GM21737 (cell line): ENCODE measurements at regions not wholly inside any gene's neighbourhood (a gene's known extent, or its start where the extent isn't known, plus 50 kb on each side); places are given as distances from the start of the nearest gene placed in this dataset.
"Not testable (repeated sequence)": the region's sequence is repeated elsewhere in the genome, so short reads cannot be mapped to it uniquely, and the experiment has no call there.

ENCODE experiments used
- ATAC-seq: cut with Tn5 transposase; IDR thresholded peaks from one replicate; pipeline ENCODE4 v1.9.1; 2021; ENCODE audit warnings: mild to moderate bottlenecking, moderate library complexity; ENCODE audit not compliant: unreplicated experiment

DNA sequence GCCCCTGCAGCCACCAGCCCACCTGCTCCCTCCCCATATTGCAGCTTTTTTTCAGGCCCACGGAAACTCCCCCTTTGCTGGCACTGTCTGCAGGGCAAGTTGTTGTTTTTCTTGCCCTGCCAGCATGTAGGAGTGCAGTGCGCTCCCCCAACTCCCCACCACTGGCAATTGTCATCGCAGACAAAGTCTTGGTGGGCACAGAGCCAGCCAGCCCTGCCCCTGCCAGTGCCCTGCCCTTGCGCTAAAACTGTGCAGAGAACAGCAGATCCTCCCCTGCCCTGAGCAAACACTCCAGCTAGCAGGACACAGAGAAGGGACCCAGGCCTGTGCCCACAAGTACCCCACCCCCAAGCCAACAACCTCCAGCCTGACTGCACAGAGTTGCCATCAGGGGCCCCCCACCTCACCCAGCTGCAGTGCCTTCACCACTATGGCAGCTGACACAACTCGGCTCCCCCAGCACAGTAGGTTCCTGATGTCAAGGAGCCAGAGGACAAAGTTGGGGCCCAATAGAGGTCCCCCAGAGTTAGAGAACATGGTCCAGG is 158.1 kb upstream of the ARHGAP42 start:
- ATAC-seq: no peak

DNA sequence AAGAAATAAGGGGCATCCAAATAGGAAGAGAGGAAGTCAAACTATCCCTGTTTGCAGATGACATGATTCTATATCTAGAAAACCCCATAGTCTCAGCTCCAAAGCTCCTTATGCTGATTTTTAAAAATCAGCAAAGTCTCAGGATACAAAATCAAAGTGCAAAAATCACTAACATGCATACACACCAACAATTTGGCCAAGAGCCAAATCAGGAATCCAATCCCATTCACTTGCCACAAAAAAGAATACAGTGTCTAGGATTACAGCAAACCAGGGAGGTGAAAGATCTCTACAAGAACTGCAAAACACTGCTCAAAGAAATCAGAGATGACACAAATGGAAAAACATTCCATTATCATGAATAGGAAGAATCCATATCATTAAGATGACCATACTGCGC is 155.8 kb upstream of the ARHGAP42 start:
- not testable (repeated sequence) for ATAC-seq

DNA sequence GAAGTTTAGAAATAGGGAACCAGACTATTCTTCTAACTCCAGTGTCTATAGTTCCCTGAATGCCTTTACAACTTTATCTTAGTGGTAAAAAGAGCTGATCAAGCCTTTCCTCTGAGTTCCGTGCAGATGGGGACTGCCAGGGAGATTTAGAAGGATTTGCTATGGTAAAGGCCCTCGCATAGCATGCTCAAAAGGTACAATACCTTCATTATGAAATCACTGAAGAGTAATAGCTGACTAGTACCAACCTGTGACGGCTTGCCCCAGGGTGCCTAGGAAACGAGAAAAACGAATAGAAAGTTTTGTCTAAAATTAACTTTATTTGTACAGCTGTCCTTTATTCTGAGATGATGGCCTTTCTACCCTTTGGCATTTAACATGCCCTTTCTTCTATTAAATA is 150.1 kb upstream of the ARHGAP42 start:
- no peak for ATAC-seq

DNA sequence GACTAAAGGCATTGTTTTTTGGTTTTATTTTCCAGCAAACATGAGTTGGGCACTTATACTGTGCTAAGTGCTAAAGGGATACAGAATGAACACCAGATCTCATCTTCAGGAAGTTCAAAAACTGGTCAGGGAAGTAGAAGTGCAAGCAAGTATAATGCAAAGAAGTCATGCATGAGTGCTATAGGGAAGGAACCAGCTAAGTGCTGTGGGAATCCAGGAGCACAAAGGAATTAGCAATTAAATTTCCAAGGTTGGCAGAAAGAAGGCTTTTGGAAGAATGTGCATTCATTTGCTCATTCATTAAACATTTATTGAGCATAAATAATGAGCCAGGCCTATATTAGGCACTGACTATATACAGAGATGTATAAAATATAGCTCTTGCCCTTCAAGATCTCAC is 143.7 kb upstream of the ARHGAP42 start:
- ATAC-seq: no peak

DNA sequence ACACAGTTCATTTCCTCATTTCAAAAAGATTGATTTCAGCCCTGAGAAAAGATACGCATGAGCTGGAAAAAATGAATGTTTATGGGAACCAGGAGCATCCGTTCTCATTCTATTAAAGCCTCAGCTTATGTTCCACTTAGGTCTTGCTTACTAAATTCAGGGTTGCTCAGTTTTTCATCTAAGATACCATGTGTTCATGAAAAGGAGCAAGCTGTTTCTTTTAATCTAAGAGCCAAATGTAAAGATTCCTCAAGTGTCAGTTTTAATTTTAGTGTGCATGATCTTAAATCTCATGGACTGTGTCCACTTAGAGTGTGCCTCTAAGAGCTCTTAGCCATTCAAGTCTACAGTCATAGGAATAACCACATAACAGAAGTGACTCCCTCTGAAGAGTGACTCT is 141.5 kb upstream of the ARHGAP42 start:
- no peak for ATAC-seq

DNA sequence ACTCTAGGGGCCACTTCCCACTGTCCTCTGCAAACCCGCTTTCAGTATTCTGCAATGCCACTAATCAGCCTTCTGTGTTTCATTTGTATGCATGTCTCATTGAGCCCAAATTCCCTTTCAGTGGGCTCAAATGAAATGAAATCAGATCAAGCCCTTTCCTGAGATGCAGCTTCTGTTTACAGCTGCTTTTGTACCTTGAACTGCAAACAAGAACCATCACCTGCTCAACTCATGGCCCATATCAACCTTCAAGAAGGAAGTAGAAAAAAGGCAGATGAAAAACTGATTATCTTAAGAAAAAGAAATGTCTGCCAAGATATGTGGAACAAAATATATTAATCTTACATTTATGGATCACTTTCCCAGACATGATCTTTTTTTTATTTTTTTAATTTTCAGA is 141.1 kb upstream of the ARHGAP42 start:
- ATAC-seq: no peak

DNA sequence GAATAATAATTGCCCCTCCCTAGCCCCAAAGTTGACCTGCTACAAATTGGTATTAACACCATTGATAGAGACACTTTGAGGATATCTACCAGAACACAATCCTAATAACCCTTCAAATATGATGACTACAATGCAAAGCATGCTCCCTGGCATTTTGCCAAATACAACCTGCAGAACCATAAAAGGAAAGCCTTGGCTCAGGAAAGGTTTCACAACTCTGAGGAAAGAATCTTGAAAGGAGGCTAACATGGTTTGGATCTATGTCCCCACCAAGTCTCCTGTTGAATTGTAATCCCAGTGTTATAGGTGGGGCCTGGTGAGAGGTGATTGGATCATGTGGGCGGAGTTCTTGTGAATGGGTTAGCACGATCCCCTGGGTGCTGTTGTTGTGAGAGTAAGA is 140.4 kb upstream of the ARHGAP42 start:
- ATAC-seq: no peak

DNA sequence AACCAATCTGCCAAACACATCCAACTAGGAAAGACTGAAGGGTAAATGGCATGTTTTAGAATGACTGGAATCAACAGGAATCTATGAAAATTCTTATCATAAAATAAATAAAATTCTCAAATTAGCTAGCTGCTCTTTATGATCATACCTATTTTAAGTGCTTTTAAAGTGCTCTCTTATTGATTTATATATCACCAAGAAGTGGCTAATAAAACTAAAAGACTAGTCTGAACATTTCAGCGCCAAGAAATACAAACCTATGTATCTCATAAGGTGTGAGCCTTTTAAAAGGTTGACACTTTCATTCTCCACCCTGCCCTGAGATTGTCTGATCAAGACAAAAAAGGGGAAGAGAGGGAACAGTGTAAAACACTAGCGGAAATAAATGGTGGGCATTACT is 136.8 kb upstream of the ARHGAP42 start:
- ATAC-seq: no peak

DNA sequence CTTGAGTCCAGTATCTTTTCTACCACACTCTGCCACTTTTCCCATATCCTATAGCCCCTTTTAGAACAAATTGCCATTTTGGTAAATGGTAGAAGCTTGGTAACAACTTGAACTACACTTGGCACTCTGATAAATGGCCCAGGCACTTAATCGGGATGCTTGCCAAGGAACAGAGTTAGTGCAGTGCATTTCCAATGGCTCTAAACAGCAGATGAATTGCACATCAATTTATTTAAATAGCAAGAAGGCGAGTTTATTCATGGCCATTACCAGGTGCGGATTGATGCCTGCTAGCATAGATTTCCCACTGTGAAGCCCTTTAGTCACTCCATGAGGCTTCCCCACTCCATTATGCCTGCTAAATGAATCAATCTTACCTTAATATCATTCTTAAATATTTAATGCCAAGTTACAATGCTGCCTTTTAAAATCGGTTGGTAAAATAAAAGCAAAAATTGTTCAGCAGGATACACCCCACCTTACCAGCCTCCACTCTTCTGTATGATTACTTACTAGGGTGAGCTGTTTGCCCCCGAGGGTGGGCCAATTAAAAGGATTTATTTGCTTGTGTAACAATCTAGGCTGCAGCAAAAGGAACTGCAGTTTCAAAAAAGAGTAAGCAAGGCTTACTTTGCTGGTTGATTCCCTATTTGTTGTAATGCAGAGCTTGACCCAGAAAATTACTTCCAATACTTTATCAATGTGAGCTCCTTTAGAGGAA is 136.0 kb upstream of the ARHGAP42 start:
- ATAC-seq: no peak

DNA sequence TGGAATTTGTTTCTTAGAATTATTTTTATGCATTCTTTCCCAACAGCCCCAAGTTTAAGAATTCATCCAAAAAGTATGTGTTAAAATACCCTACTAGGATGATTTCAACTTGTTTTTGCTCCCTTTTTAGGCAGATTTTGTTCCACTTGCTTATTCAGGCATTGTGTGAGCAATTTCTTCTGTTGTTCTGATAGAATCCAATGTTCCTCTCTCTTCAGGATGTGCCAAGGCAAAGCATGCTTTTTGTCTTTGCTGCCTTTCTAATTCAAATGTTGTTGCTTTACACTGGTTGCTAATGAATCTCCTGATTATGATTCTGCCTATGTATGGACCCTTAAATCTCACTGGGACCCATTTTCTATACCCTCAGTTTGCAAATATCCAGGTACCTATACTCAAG is 131.2 kb upstream of the ARHGAP42 start:
- no peak for ATAC-seq

DNA sequence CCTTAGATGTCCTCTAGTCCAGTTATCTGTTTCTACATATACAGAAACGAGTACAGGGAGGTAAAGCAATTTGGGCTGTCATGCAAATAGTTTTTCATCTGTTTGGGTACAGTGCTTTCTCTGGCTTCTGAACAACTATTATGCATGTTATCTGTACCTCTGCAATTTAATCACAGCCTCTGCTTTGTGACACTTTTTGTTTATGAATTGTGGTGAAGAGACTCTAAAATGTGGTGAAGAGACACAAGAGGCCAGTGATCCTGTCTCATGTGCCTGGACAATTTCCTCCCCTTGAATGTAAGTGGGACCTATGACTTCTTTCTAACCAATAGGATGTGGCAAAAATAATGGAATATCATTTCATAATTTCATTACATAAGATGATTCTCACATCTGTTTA is 130.3 kb upstream of the ARHGAP42 start:
- ATAC-seq: no peak

DNA sequence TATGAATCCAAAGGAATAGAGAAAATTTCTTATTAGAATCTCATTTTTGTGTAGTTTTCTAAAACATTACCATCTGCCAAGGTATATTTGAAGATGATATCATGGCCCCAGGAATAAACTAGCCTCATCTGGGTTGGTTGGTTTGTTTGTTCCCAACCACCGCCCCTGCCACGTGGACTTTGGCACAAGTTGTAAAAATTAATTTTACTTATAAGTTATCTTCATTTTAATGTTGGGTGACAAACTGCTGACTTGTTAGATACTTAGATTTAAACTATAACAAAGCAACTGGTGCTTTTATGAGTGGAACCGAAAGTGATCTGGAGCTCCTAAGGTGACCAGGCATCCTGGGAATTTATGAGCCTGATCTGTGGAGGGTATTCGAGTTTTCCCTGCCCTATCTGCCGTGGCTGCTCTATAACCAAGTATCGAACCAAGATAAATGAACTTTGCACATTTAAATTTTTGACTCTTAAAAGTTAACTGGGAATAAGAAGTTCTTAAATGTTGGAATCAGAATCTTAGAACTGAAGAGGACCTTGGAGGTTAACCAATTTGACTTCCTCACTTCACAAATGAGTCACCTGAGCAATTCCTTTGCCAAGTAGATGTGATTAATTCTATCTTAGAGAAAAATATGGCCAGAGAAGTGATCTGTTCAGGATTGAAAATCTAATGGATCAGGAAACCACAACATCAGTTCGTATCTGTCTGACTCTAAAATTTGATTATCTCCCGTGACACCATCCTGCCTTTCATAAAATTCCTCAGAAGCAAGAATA is 129.1 kb upstream of the ARHGAP42 start:
- no peak for ATAC-seq

DNA sequence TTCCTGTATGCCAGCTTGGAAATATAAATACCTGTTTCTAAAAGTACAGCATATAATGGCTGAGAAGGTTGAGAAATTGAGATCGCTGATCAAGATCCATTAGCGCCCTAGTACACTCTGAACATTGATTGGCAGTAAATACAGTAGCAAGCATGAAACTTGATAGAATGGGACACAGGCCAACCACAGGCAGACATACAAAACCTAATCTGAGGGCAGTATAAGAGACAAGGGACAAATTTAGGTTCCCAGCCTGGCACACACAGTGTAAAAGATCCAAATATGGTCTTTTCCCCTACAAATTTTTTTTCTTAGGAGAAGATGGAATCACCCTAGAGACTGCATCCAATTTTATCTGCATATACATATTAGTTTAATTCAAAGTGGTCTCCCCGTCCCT is 126.5 kb upstream of the ARHGAP42 start:
- ATAC-seq: no peak

DNA sequence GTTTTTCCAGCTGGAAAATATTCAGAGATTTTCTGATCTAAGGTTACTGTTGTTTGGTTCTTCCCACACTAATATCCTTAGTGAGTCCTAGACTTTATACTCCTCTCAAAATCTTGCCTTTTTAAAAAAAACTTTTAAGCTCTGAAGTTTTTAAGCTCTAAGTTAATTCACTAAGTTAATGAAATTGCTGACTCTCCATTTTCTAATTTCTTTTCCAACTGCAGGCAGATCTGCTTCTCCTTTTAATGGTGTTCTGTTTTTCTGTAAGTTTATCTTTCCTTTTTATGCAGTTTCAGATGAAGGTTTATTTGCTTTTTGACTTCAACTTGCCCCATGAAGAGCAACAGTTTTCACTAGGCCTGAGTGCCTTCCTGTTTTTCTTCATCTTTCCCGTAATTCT is 125.8 kb upstream of the ARHGAP42 start:
- no peak for ATAC-seq

DNA sequence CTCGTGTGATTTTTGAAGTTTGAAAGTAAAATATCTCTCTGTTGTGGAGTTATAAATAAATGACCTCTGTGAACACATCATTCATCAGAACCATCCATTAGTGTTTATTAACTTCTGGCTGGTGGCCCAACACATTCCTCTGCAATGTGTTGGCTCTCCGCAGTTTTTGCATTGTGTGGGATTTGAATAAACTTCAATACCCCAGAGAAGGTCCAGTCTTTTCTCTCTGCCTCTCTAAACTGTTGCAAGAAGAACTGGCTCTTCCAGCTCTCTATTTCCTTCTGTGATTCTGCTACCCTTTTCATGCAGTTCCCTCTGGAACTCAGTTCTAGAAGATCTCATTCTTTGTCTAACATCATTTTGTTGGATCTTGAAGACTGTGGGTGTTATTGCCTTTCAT is 125.0 kb upstream of the ARHGAP42 start:
- ATAC-seq: no peak

DNA sequence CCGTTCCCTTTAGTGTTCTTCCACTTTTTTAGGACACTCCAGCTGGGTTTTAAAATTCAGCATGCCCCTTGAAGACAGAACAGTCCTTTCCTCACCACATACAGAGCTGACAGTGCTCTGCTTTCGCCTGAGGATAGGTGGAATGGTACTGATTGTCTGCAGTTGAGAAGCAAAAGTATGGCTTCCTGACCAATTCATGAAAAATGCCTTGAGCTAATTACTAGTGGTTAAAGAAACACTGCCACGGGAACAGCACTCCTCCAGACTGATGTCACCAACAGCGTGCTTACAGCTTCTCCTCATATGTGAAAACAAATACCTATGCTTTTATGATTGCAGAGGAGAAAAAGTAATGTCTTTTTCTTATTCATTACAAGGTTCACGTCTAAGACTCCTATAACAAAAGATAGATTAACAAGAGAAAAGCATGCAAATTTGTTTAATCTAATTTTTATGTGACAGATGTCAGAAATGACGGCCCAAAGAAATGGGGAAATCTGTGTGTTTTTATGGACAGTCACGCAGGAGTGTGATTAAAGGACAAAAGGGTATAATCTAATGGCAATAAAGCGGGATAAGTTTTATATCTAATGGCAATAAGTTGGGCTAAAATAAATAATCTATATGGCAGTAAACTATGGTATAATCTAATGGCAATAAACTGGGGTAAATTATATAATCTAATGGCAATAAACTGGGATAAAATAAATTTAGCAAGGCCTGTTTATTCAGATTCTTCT is 123.4 kb upstream of the ARHGAP42 start:
- ATAC-seq: no peak

DNA sequence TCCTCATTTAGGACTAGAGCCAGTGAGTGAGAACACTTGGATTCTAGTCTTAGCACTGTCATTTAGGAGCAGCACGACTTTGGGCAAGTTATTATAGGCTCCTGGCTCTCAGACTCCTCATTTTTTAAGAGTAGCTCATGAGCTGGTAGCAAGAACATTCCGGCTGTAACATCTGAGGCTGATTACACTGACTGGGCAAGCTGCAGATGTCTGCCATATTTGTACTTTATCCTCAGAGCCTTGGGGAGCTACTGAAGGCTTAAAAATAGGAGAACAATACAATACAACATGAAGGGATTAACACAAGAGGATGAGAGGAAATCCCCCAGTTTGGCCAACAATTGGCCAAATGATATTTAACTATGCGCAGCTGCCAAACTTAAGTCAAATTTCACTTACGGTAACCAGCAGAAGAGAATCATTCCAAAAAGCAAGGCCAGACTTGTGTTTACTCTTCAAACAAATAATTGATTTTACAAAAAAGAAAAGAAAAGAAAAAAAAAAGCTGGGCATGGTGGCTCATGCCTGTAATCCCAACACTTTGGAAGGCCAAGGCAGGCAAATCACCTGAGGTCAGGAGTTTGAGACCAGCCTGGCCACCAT is 113.1 kb upstream of the ARHGAP42 start:
- ATAC-seq: no peak

DNA sequence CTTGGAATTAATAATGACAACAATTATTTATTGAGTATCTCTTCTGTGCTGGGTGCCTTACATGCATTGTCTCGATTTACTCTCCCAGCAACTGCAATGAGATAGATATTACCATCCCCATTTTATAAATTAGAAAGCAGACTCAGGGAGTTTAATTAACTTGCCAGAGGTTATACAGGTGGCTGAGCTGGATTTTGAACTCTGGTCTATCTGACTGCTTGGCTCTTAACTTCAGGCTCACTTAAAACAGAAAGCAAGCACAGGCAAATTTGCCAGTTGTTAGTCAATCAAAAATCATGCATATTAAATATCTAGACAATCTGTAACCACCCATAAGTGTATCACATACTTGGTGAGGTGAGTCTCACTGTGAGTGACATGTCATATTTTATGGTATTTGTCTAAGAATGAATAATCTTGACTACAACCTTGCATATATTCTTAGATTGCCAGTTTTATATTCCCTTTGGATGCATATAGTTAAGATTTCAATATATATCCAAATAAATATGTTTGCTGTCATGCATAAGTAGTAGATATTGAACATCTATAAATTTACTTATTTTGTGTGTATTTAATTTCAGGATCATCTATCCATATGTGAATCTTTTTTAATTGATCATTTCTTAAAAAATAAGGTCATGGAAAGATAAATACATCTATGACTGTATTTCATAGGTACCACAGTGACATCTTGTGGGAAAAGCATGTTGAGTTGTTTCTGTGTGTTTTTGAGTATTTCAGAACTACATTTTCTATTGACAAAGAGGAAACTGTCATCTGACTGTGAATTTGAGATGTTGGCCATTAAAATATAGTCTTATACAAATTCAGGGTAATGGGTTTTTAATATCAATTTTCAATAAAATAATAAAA is 112.0 kb upstream of the ARHGAP42 start:
- ATAC-seq: no peak

DNA sequence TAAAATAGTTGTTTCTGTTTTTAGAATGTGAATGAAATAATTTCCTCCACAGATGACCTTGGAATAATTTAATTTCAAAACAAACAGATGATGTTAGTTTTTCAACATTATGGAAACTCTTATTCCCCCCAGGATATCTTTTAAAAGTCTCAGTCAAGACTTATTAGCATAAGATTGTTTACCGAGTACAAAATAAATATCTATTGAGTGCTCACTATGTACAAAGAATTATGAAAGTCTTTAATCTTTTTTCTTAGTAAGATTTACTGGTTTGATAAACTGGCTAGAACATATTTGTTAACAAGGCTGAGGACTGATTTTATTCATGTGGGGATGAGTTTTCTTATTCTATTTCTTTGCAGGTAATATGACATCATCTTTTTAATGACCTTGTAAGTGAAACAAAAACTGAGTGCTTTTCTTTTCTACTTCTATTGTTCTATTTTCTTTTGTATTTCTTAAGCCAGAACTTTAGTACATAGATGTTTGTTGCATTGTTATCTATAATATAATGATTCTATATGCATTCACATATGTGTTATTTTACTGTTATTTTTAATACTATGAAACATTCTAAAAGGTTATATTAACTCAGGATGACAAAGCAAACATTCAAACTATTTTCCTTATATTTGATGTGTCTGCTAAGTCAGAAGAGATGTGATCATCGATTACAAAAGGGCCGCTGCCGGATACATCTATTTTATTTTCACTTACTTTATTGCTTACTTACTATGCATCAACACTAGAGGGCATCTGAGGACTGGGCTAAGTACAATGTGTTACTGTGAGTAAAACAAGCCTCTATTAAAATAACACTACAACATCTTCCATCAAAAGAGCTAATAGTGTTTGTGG is 111.0 kb upstream of the ARHGAP42 start:
- ATAC-seq: peak; percentile 68

DNA sequence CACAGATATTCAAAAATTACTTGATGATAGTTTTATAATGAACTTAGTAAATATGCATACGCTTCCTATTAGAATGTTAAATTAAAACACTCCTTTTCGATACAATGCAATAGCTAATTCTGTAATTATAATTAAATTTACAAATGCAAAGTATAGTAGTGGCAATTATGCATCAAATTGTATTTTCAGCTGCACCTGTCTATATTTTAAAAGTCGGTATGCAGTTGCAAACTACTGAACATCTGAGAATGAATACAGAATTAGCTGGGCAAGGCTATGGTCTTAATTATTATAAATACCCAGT is 110.4 kb upstream of the ARHGAP42 start:
- ATAC-seq: no peak
